DOHH2 (cell line): ENCODE measurements at regions not wholly inside any gene's neighbourhood (a gene's known extent, or its start where the extent isn't known, plus 50 kb on each side); places are given as distances from the start of the nearest gene placed in this dataset.

Source experiments
- H3F3A ChIP-seq: fragments of 200-600 bp; sonication (generic), shearing (Covaris generic); 2 replicates; pipeline ENCODE4 v1.6.0; 2016; ENCODE audit warnings: antibody characterized with exemption, mild to moderate bottlenecking; ENCODE audit not compliant: control insufficient read depth, insufficient read depth
- H3K27ac ChIP-seq: fragments of 200-600 bp; sonication (generic); 2 replicates; pipeline ENCODE4 v1.5.1; 2014; ENCODE audit warnings: low read depth, mild to moderate bottlenecking, low read length, moderate library complexity
- H3K27me3 ChIP-seq: fragments of 200-600 bp; sonication (generic); 2 replicates; pipeline ENCODE4 v1.6.1; 2014; ENCODE audit warnings: mild to moderate bottlenecking, low read length, mixed read lengths; ENCODE audit not compliant: control insufficient read depth
- H3K36me3 ChIP-seq: fragments of 200-600 bp; sonication (generic); 2 replicates; pipeline ENCODE4 v1.6.1; 2014; ENCODE audit warnings: mild to moderate bottlenecking, low read length, moderate library complexity, mixed read lengths; ENCODE audit not compliant: control insufficient read depth
- H3K4me1 ChIP-seq: fragments of 200-600 bp; sonication (generic); 2 replicates; pipeline ENCODE4 v1.6.1; 2014; ENCODE audit warnings: mild to moderate bottlenecking, low read length, mixed read lengths; ENCODE audit not compliant: control insufficient read depth
- H3K4me2 ChIP-seq: fragments of 200-600 bp; sonication (generic); 2 replicates; pipeline ENCODE4 v1.6.0; 2014; ENCODE audit warnings: mild to moderate bottlenecking, low read length, moderate library complexity
- H3K4me3 ChIP-seq: fragments of 200-600 bp; sonication (generic); 2 replicates; pipeline ENCODE4 v1.5.1; 2014; ENCODE audit warnings: mild to moderate bottlenecking, low read length, mixed read lengths
- H3K79me2 ChIP-seq: fragments of 200-600 bp; sonication (generic); 2 replicates; pipeline ENCODE4 v1.6.1; 2014; ENCODE audit warnings: mild to moderate bottlenecking, low read length, mixed read lengths; ENCODE audit not compliant: control insufficient read depth
- H3K9me2 ChIP-seq: fragments of 200-600 bp; sonication (generic); replicated peaks from 2 replicates; pipeline ENCODE4 v1.6.1; 2014; ENCODE audit warnings: mild to moderate bottlenecking, low read length, mixed read lengths; ENCODE audit not compliant: control insufficient read depth
- H3K9me3 ChIP-seq: fragments of 200-600 bp; sonication (generic); 2 replicates; pipeline ENCODE4 v1.6.1; 2014; ENCODE audit warnings: antibody characterized with exemption, low read length, mixed read lengths; ENCODE audit not compliant: control insufficient read depth, insufficient read depth
- H4K20me1 ChIP-seq: fragments of 200-600 bp; sonication (generic); 2 replicates; pipeline ENCODE4 v1.6.0; 2014; ENCODE audit warnings: low read depth, mild to moderate bottlenecking, antibody characterized with exemption, low read length, moderate library complexity; ENCODE audit not compliant: control insufficient read depth, insufficient read depth
- CTCF ChIP-seq: fragments of 200-600 bp; sonication (generic); IDR thresholded peaks from one replicate; pipeline ENCODE4 v1.5.1; 2014; ENCODE audit warnings: antibody characterized with exemption, mild to moderate bottlenecking, low read depth, low read length; ENCODE audit not compliant: poor library complexity, severe bottlenecking
- EZH2phosphoT487 ChIP-seq: fragments of 200-600 bp; sonication (generic); IDR thresholded peaks from 2 replicates; pipeline ENCODE4 v1.6.1; 2017; ENCODE audit warnings: borderline replicate concordance, mild to moderate bottlenecking, antibody characterized with exemption, low read length, moderate library complexity, mixed read lengths

GRCh38 chr9:75445144-75445543 is 356.8 kb downstream of the OSTF1 start:
- no peak for TF ChIP-seq CTCF
- no peak for TF ChIP-seq EZH2phosphoT487
- H4K20me1 ChIP-seq: no peaks in the 10 kb centered on the region
- H3K79me2 ChIP-seq: no peaks in the 10 kb centered on the region
- H3F3A ChIP-seq: no peaks in the 10 kb centered on the region
- H3K4me3 ChIP-seq: no peak overlapping the region
- H3K27ac ChIP-seq: no peak overlapping the region
- no peaks in the 10 kb centered on the region for H3K9me2 ChIP-seq
- no peak overlapping the region for H3K4me2 ChIP-seq
- no peaks in the 10 kb centered on the region for H3K9me3 ChIP-seq
- no peaks in the 10 kb centered on the region for H3K27me3 ChIP-seq
- H3K36me3 ChIP-seq: no peaks in the 10 kb centered on the region
- H3K4me1 ChIP-seq: no peaks in the 10 kb centered on the region

GRCh38 chr9:75447281-75447680 is 359.0 kb downstream of the OSTF1 start:
- Histone ChIP-seq H3K4me2 (no peak overlapping the region), H4K20me1 (no peaks in the 10 kb centered on the region), H3K4me3 (no peak overlapping the region), H3K9me3 (no peaks in the 10 kb centered on the region), H3K27ac (no peak overlapping the region), H3K79me2 (no peaks in the 10 kb centered on the region), H3K27me3 (no peaks in the 10 kb centered on the region), H3F3A (no peaks in the 10 kb centered on the region), H3K4me1 (no peaks in the 10 kb centered on the region), H3K9me2 (no peaks in the 10 kb centered on the region), H3K36me3 (no peaks in the 10 kb centered on the region)
- TF ChIP-seq CTCF (no peak), EZH2phosphoT487 (no peak)

- H3K79me2 ChIP-seq: no peaks in the 10 kb centered on the region
- H4K20me1 ChIP-seq: no peaks in the 10 kb centered on the region
- no peak overlapping the region for H3K27ac ChIP-seq
- H3K4me2 ChIP-seq: no peak overlapping the region
- no peaks in the 10 kb centered on the region for H3K4me1 ChIP-seq
- TF ChIP-seq EZH2phosphoT487: no peak
- TF ChIP-seq CTCF: no peak
- H3F3A ChIP-seq: no peaks in the 10 kb centered on the region
- no peaks in the 10 kb centered on the region for H3K27me3 ChIP-seq
- H3K9me2 ChIP-seq: no peaks in the 10 kb centered on the region
- H3K36me3 ChIP-seq: no peaks in the 10 kb centered on the region
- no peak overlapping the region for H3K4me3 ChIP-seq
- no peaks in the 10 kb centered on the region for H3K9me3 ChIP-seq
These were observed 360.0 kb downstream of the OSTF1 start for GRCh38 chr9:75448281-75448680.

- no peaks in the 10 kb centered on the region for H3K9me2 ChIP-seq
- H3K27me3 ChIP-seq: no peaks in the 10 kb centered on the region
- H3K4me2 ChIP-seq: no peak overlapping the region
- H3K4me3 ChIP-seq: no peak overlapping the region
- no peaks in the 10 kb centered on the region for H3K4me1 ChIP-seq
- no peaks in the 10 kb centered on the region for H3F3A ChIP-seq
- no peaks in the 10 kb centered on the region for H3K9me3 ChIP-seq
- no peak overlapping the region for H3K27ac ChIP-seq
- TF ChIP-seq CTCF (no peak), EZH2phosphoT487 (no peak)
- no peaks in the 10 kb centered on the region for H3K79me2 ChIP-seq
- no peaks in the 10 kb centered on the region for H4K20me1 ChIP-seq
- no peaks in the 10 kb centered on the region for H3K36me3 ChIP-seq
These were observed 360.6 kb downstream of the OSTF1 start for GRCh38 chr9:75448955-75449354.
